H9 (cell line): ENCODE measurements at regions not wholly inside any gene's neighbourhood (a gene's known extent, or its start where the extent isn't known, plus 50 kb on each side); places are given as distances from the start of the nearest gene placed in this dataset.

Experiments
- DNase-seq: peaks from one replicate; pipeline ENCODE4 v3.0.0-alpha.2; 2017
- H2AFZ ChIP-seq: one replicate; pipeline ENCODE4 v1.6.1; 2013; ENCODE audit warnings: mild to moderate bottlenecking, low read length, control low read depth, moderate library complexity
- H2AK5ac ChIP-seq: 2 replicates; pipeline ENCODE4 v1.6.1; 2013; ENCODE audit warnings: low read length, control low read depth, mixed read lengths; ENCODE audit not compliant: insufficient read length
- H2BK120ac ChIP-seq: one replicate; pipeline ENCODE4 v1.6.1; 2013; ENCODE audit warnings: low read depth, mild to moderate bottlenecking, low read length, control low read depth, inconsistent platforms; ENCODE audit not compliant: poor library complexity, severe bottlenecking
- H2BK12ac ChIP-seq: 2 replicates; pipeline ENCODE4 v1.6.1; 2013; ENCODE audit warnings: low read length, control low read depth, mixed read lengths, low read depth; ENCODE audit not compliant: insufficient read length
- H2BK15ac ChIP-seq: 2 replicates; pipeline ENCODE4 v1.6.1; 2013; ENCODE audit warnings: low read depth, low read length, control low read depth
- H2BK20ac ChIP-seq: one replicate; pipeline ENCODE4 v1.6.1; 2013; ENCODE audit warnings: low read depth, mild to moderate bottlenecking, low read length, control low read depth, inconsistent platforms; ENCODE audit not compliant: poor library complexity, severe bottlenecking
- H2BK5ac ChIP-seq: 2 replicates; pipeline ENCODE4 v1.6.1; 2013; ENCODE audit warnings: low read length, control low read depth, mixed read lengths; ENCODE audit not compliant: insufficient read length
- H3K14ac ChIP-seq: 2 replicates; pipeline ENCODE4 v1.6.1; 2013; ENCODE audit warnings: low read length, control low read depth; ENCODE audit not compliant: insufficient read depth
- H3K18ac ChIP-seq: 2 replicates; pipeline ENCODE4 v1.6.1; 2013; ENCODE audit warnings: low read depth, mild to moderate bottlenecking, mixed read lengths, low read length, control low read depth; ENCODE audit not compliant: insufficient read length
- H3K23ac ChIP-seq: 2 replicates; pipeline ENCODE4 v1.6.1; 2013; ENCODE audit warnings: low read length, control low read depth, mixed read lengths, low read depth; ENCODE audit not compliant: insufficient read length
- H3K23me2 ChIP-seq: 2 replicates; pipeline ENCODE4 v1.6.1; 2013; ENCODE audit warnings: low read depth, mild to moderate bottlenecking, mixed read lengths, low read length, control low read depth; ENCODE audit not compliant: insufficient read length, poor library complexity, severe bottlenecking
- H3K27ac ChIP-seq: 2 replicates; pipeline ENCODE4 v1.5.1; 2013; ENCODE audit warnings: low read length, control low read depth, mixed read lengths, low read depth; ENCODE audit not compliant: insufficient read length
- H3K27me3 ChIP-seq: 2 replicates; pipeline ENCODE4 v1.6.1; 2013; ENCODE audit warnings: low read length, control low read depth, inconsistent platforms; ENCODE audit not compliant: insufficient read depth
- H3K4ac ChIP-seq: 2 replicates; pipeline ENCODE4 v1.6.1; 2013; ENCODE audit warnings: low read depth, mild to moderate bottlenecking, control low read depth, inconsistent platforms, low read length, moderate library complexity
- H3K4me1 ChIP-seq: 2 replicates; pipeline ENCODE4 v1.6.1; 2013; ENCODE audit warnings: low read length, control low read depth, inconsistent platforms; ENCODE audit not compliant: insufficient read depth
- H3K4me2 ChIP-seq: 2 replicates; pipeline ENCODE4 v1.6.1; 2013; ENCODE audit warnings: low read length, control low read depth, mixed read lengths; ENCODE audit not compliant: insufficient read length, insufficient read depth
- H3K56ac ChIP-seq: 2 replicates; pipeline ENCODE4 v1.6.1; 2013; ENCODE audit warnings: low read depth, mild to moderate bottlenecking, mixed read lengths, low read length, control low read depth; ENCODE audit not compliant: insufficient read length
- H3K79me1 ChIP-seq: 2 replicates; pipeline ENCODE4 v1.6.1; 2013; ENCODE audit warnings: low read depth, mild to moderate bottlenecking, moderate library complexity, low read length, control low read depth, inconsistent platforms; ENCODE audit not compliant: insufficient read depth, poor library complexity, severe bottlenecking
- H3K79me2 ChIP-seq: 2 replicates; pipeline ENCODE4 v1.6.1; 2013; ENCODE audit warnings: low read length, control low read depth, inconsistent platforms; ENCODE audit not compliant: insufficient read depth
- H3K9ac ChIP-seq: 2 replicates; pipeline ENCODE4 v1.6.1; 2013; ENCODE audit warnings: low read length, control low read depth, mixed read lengths; ENCODE audit not compliant: insufficient read length; ENCODE audit errors: extremely low read depth
- H3K9me3 ChIP-seq: one replicate; pipeline ENCODE4 v1.6.1; 2013; ENCODE audit warnings: low read depth, low read length, inconsistent platforms; ENCODE audit not compliant: control insufficient read depth
- H3T11ph ChIP-seq: one replicate; pipeline ENCODE4 v1.6.1; 2013; ENCODE audit warnings: mild to moderate bottlenecking, low read length, control low read depth, inconsistent platforms
- H4K20me1 ChIP-seq: one replicate; pipeline ENCODE4 v1.6.1; 2013; ENCODE audit not compliant: control insufficient read depth, insufficient read length, insufficient read depth
- H4K5ac ChIP-seq: 2 replicates; pipeline ENCODE4 v1.6.1; 2013; ENCODE audit warnings: low read depth, mild to moderate bottlenecking, mixed read lengths, low read length, control low read depth; ENCODE audit not compliant: insufficient read length
- H4K8ac ChIP-seq: replicated peaks from 2 replicates; pipeline ENCODE4 v1.6.1; 2013; ENCODE audit warnings: low read length, control low read depth, mixed read lengths, low read depth; ENCODE audit not compliant: insufficient read length
- H4K91ac ChIP-seq: 2 replicates; pipeline ENCODE4 v1.6.1; 2013; ENCODE audit warnings: low read depth, mild to moderate bottlenecking, moderate library complexity, mixed read lengths, low read length, control low read depth; ENCODE audit not compliant: insufficient read length
- H3K27ac Mint-ChIP-seq, 3 experiments: 2 replicates in 2 of 3; 3 replicates in 1 of 3; pipeline ENCODE4 v1.8.0; 2020 to 2021; ENCODE audit warnings: mixed read lengths in 3 of 3, mild to moderate bottlenecking in 1 of 3, moderate library complexity in 1 of 3
- H3K27me3 Mint-ChIP-seq: 2 replicates; pipeline ENCODE4 v1.8.0; 2021; ENCODE audit warnings: low read depth, mild to moderate bottlenecking, moderate library complexity, mixed read lengths
- H3K36me3 Mint-ChIP-seq, 3 experiments: 2 replicates in 2 of 3; 3 replicates in 1 of 3; pipeline ENCODE4 v1.8.0; 2020 to 2021; ENCODE audit warnings: low read depth in 3 of 3, mixed read lengths in 3 of 3; ENCODE audit not compliant: insufficient read depth in 1 of 3
- H3K4me1 Mint-ChIP-seq, 2 experiments: 2 replicates each; pipeline ENCODE4 v1.8.0; 2020; ENCODE audit warnings: mixed read lengths in 2 of 2
- H3K4me3 Mint-ChIP-seq, 2 experiments: 2 replicates in 1 of 2; 3 replicates in 1 of 2; pipeline ENCODE4 v1.8.0; 2020 to 2021; ENCODE audit warnings: mild to moderate bottlenecking in 2 of 2, mixed read lengths in 2 of 2, moderate library complexity in 1 of 2
- H3K9me3 Mint-ChIP-seq, 2 experiments: 2 replicates in 1 of 2; 3 replicates in 1 of 2; pipeline ENCODE4 v1.8.0; 2020; ENCODE audit warnings: mild to moderate bottlenecking in 2 of 2, mixed read lengths in 2 of 2, moderate library complexity in 1 of 2
- TF ChIP-seq, protein P1 (sequence below): fragments of 200-600 bp; sonication (generic); conservative IDR thresholded peaks from 3 replicates; pipeline ENCODE4 v1.8.0; 2021; ENCODE audit warnings: antibody characterized with exemption, mild to moderate bottlenecking

- no peak overlapping the region for H2AFZ ChIP-seq
- no peak overlapping the region for H3K4me3 Mint-ChIP-seq
- H4K8ac ChIP-seq: no peak overlapping the region
- no peak overlapping the region for H3K27ac Mint-ChIP-seq
- H4K20me1 ChIP-seq: no peaks in the 10 kb centered on the region
- H3K56ac ChIP-seq: no peak overlapping the region
- H3K9me3 ChIP-seq: no peaks in the 10 kb centered on the region
- H3K9ac ChIP-seq: no peak overlapping the region
- H3K79me1 ChIP-seq: no peaks in the 10 kb centered on the region
- no peak overlapping the region for H2AK5ac ChIP-seq
- H3K27me3 ChIP-seq: no peaks in the 10 kb centered on the region
- H3K27ac ChIP-seq: no peak overlapping the region
- no peak overlapping the region for H3T11ph ChIP-seq
- no peaks in the 10 kb centered on the region for H3K4me1 Mint-ChIP-seq
- no peak overlapping the region for H2BK5ac ChIP-seq
- no peak overlapping the region for H2BK120ac ChIP-seq
- no peak overlapping the region for H2BK15ac ChIP-seq
- H3K79me2 ChIP-seq: no peaks in the 10 kb centered on the region
- no peak overlapping the region for H3K14ac ChIP-seq
- H2BK12ac ChIP-seq: no peak overlapping the region
- H3K4me1 ChIP-seq: no peaks in the 10 kb centered on the region
- H3K18ac ChIP-seq: no peak overlapping the region
- H3K9me3 Mint-ChIP-seq: peaks cover 31 to 34% of the 10 kb centered on the region in 2 experiments
- H3K23me2 ChIP-seq: no peaks in the 10 kb centered on the region
- no peak overlapping the region for H2BK20ac ChIP-seq
- peaks cover 7 to 30% (median 23%) of the 10 kb centered on the region in 3 experiments for H3K36me3 Mint-ChIP-seq
- no peak for DNase-seq
- TF ChIP-seq, protein P1, sequence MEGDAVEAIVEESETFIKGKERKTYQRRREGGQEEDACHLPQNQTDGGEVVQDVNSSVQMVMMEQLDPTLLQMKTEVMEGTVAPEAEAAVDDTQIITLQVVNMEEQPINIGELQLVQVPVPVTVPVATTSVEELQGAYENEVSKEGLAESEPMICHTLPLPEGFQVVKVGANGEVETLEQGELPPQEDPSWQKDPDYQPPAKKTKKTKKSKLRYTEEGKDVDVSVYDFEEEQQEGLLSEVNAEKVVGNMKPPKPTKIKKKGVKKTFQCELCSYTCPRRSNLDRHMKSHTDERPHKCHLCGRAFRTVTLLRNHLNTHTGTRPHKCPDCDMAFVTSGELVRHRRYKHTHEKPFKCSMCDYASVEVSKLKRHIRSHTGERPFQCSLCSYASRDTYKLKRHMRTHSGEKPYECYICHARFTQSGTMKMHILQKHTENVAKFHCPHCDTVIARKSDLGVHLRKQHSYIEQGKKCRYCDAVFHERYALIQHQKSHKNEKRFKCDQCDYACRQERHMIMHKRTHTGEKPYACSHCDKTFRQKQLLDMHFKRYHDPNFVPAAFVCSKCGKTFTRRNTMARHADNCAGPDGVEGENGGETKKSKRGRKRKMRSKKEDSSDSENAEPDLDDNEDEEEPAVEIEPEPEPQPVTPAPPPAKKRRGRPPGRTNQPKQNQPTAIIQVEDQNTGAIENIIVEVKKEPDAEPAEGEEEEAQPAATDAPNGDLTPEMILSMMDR: no peak
- H4K5ac ChIP-seq: no peak overlapping the region
- no peak overlapping the region for H3K4ac ChIP-seq
- peaks cover 2% of the 10 kb centered on the region for H3K27me3 Mint-ChIP-seq
- H4K91ac ChIP-seq: no peak overlapping the region
- H3K23ac ChIP-seq: no peak overlapping the region
- no peak overlapping the region for H3K4me2 ChIP-seq
Observed at GRCh38 chr4:13081830-13082229, 402.3 kb downstream of the RAB28 start.
